Cardiac septum (tissue), 1 donor: ENCODE measurements at regions not wholly inside any gene's neighbourhood (a gene's known extent, or its start where the extent isn't known, plus 50 kb on each side); places are given as distances from the start of the nearest gene placed in this dataset.

ENCODE experiments used
- DNase-seq: peaks from one replicate; pipeline ENCODE4 v3.0.0-alpha.2; 2020; ENCODE audit warnings: low spot score
- intact Hi-C: fragments of 100-400 bp; cut with DNase I; formaldehyde crosslinking; loops from one replicate; pipeline ENCODE4 v1.14.0; 2022
- donor health status: DM: no; HTN: no; CAD: no.

DNA sequence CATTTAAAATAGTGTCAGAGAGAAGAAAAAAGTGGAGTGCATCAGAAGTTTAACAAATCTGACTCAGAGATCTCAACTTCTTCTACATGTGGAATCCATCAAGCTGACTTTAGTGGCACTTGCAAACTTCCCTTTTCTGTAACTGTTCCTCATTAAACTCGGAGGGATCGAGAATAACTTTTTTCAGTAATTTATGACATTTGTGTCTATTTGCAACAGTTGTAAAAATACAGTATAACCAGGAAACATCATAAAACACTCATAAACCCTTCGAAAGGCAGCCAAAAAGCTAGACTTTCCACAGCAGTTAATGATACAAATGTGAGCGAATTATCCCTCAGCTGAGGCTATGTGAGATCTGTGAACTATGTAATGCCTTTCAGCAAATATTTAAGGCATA, 1936.8 kb upstream of the SEL1L start:
- intact Hi-C loops: no loop called here
- DNase-seq: no peak

- intact Hi-C loops: no loop called here
Observed at GRCh38 chr14:83470959-83471695, 1937.5 kb upstream of the SEL1L start.

GRCh38 chr14:83473416-83474235, 1940.0 kb upstream of the SEL1L start:
- no peak for DNase-seq
- intact Hi-C loops: no loop called here

More at GRCh38 chr14:83470959-83471695, 1937.5 kb upstream of the SEL1L start:
- DNase-seq: no peak

GRCh38 chr14:83478741-83479140, 1945.1 kb upstream of the SEL1L start:
- no peak for DNase-seq
- intact Hi-C loops: no loop called here

DNA sequence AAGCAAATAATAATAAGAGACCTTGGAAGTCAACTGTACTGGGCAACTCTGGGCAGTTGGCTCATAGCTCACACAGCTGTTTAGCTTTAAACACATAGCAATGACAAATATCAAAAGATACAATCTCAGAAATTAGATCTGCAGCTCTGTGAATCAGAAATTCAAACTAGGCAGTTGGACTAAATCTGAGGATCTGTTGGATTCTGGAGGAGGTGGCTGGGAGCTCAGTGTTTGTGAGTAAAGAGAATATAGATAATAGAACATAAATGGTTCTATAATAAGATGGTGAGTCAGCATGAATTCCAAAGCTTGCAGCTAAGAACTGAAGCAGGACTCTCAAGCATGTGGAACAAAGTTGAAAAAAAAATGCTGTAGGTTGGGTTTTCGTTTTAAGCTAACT, 1949.4 kb upstream of the SEL1L start:
- intact Hi-C loops: no loop called here
- DNase-seq: no peak

GRCh38 chr14:83485591-83485990, 1951.9 kb upstream of the SEL1L start:
- intact Hi-C loops: no loop called here
- no peak for DNase-seq

- no peak for DNase-seq
- intact Hi-C loops: no loop called here
Observed at GRCh38 chr14:83491091-83491490, 1957.4 kb upstream of the SEL1L start.

DNA sequence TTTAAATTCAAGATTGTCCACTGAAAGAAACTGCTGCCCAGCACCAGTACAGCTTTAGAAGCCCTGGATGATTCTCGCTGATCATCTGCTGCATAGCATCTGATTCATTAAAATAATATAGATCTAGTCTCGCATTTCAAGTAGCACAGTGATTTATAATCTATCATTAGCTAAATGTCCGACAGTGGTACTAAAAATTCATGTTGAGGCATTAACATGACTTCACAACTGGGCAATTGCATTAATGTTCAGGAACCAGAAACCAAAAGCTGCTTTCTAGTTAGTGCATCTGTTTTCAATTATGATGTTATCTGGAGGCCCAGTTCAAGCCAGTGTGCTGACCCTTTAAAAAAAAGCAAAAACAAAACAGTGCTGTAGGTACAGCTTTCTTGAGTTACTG, 1987.2 kb upstream of the SEL1L start:
- intact Hi-C loops: no loop called here

GRCh38 chr14:83529531-83529930, 1995.9 kb upstream of the SEL1L start:
- DNase-seq: no peak
- intact Hi-C loops: no loop called here

More for the DNA sequence above, 1987.2 kb upstream of the SEL1L start:
- no peak for DNase-seq

GRCh38 chr14:83533734-83534133, 1996.2 kb upstream of the FLRT2 start:
- intact Hi-C loops: no loop called here
- no peak for DNase-seq

DNA sequence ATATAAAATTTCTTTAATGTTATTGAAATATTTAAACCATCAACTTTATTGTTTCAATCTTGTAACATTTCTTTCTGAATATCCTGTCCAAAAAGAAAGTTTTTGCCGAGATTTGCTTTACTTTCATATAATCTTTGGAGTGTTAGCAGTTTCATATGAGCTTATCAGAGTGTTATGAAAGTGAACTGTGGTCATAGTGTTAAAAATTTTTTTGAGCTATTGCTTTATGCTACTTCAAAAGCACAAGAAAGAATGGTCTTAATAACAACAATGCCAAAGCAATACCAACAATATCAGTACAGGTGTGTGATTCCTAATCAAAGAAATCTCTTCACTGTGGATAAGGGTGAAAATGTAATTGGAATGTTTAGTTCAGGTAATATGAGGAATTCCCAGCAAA, 1994.9 kb upstream of the FLRT2 start:
- DNase-seq: no peak
- intact Hi-C loops: no loop called here

GRCh38 chr14:83535444-83535843, 1994.5 kb upstream of the FLRT2 start:
- intact Hi-C loops: no loop called here
- no peak for DNase-seq

DNA sequence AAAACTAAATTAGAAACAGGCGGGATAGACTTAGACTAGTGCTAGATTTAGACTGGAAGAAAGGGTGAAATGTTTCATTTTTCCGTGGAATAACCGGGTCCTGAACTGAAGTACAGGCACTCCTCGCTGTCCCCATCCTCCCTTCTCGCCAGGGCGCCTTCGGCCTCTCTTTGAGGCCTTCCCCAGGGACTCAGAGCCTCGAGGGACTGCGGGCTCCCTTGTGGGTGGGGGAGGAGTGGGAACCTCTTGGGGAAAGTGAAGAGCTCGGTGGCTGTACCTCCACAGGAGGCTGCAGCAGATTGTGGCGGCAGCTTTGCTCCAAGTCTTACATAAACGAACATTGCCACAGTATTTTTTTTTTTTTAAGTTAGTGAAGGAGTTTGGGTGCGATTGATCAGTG, 1988.8 kb upstream of the FLRT2 start:
- intact Hi-C loops: no loop called here
- no peak for DNase-seq

- intact Hi-C loops: no loop called here
- DNase-seq: no peak
Observed at GRCh38 chr14:83548061-83548839, 1981.7 kb upstream of the FLRT2 start.

GRCh38 chr14:83556065-83556464, 1973.9 kb upstream of the FLRT2 start:
- no peak for DNase-seq
- intact Hi-C loops: no loop called here

GRCh38 chr14:83556746-83557453, 1973.0 kb upstream of the FLRT2 start:
- DNase-seq: no peak
- intact Hi-C loops: no loop called here

- intact Hi-C loops: no loop called here
- DNase-seq: no peak
Observed at GRCh38 chr14:83558946-83559345, 1971.0 kb upstream of the FLRT2 start.

DNA sequence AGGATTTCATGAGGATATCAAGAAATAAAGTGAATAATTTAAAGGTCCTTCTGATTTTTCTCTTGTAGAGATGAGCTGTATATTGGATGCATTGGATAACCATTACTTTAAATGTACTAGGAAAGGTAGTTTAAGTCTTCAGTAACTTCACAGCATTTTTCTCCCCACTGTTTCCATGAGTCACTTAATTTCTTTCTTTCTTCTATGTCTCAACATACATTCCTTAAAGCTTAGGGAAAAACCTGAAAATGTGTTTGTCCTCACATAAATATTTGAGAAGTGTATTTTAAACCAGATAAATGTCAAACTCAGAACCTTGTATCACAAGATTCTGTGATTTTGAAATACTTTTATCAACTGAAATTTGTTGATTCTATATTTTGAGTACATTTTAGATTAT, 1970.2 kb upstream of the FLRT2 start:
- intact Hi-C loops: no loop called here
- no peak for DNase-seq

GRCh38 chr14:83561261-83561660, 1968.7 kb upstream of the FLRT2 start:
- intact Hi-C loops: no loop called here

DNA sequence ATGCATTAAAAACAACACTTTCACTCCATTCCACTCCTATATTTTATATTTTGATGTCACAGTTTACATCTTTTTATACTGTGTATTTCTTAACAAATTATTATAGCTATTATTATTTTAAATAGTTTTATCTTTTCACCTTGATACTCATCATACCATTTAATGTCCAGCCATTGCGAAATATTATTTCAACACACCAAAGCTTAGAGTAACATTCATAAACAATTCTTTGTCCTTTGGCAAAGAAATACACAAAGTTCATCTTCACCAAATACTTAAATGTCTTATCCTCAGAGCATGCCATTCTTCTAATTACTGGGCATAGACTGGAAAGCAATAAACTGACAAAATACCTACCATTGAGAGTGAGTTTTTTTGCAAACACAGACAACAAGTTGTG, 1963.4 kb upstream of the FLRT2 start:
- DNase-seq: no peak
- intact Hi-C loops: no loop called here

More at GRCh38 chr14:83561261-83561660, 1968.7 kb upstream of the FLRT2 start:
- DNase-seq: no peak
